ENCODE measurements at regions not wholly inside any gene's neighbourhood (a gene's known extent, or its start where the extent isn't known, plus 50 kb on each side); places are given as distances from the start of the nearest gene placed in this dataset.

GRCh38 chr20:16174311-16174710 is 398.9 kb downstream of the KIF16B start:
- TF ChIP-seq CTCF (IDR thresholded peaks at IDR 0.05) (no peak), POLR2A (IDR thresholded peaks at IDR 0.05) (no peak)
- ATAC-seq (no peak), DNase-seq (no peak)
- intact Hi-C loops (cut with DNase I), result no loop called here
- Histone ChIP-seq H3K27me3 (no peaks in the 10 kb centered on the region), H3K4me1 (no peaks in the 10 kb centered on the region), H3K4me3 (no peak overlapping the region), H3K27ac (no peak overlapping the region), H3K9me3 (no peaks in the 10 kb centered on the region), H3K36me3 (no peaks in the 10 kb centered on the region)
- 31% methylated on average over 1 of the region's 2 CpGs for WGBS (ENCODE audit: insufficient coverage, low coverage, low lambda C conversion rate, missing lambda C conversion rate)

DNA sequence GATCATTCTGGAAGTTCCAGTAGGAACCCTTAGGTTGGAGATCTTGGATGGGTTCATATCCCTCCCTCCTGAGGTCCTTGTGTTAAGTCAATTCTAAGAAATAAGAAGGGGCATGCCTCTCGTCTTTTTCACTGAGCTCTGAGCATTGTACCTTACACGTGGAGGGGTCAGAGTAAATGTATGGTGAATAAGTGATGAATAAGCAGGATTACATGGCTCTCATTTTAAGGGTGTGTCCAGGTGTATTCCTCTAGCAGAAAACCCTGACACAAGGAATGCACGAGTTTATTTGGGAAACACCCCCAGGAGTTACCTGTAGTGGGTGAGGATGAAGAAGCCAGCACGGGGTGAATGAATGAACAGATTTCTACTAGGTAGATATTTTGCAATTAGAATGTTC is 400.2 kb downstream of the KIF16B start:
- H3K4me1 ChIP-seq, result no peaks in the 10 kb centered on the region
- DNase-seq (no peak), ATAC-seq (no peak)
- 56% methylated on average over 4 of the region's 4 CpGs for WGBS (ENCODE audit: insufficient coverage, low coverage, low lambda C conversion rate, missing lambda C conversion rate)
- no peak for TF ChIP-seq CTCF (IDR thresholded peaks at IDR 0.05)
- TF ChIP-seq POLR2A (IDR thresholded peaks at IDR 0.05), result no peak
- H3K4me3 ChIP-seq, result no peak overlapping the region
- H3K36me3 ChIP-seq, result no peaks in the 10 kb centered on the region
- no peak overlapping the region for H3K27ac ChIP-seq
- no peaks in the 10 kb centered on the region for H3K27me3 ChIP-seq
- no peaks in the 10 kb centered on the region for H3K9me3 ChIP-seq
- intact Hi-C loops (cut with DNase I), result no loop called here

DNA sequence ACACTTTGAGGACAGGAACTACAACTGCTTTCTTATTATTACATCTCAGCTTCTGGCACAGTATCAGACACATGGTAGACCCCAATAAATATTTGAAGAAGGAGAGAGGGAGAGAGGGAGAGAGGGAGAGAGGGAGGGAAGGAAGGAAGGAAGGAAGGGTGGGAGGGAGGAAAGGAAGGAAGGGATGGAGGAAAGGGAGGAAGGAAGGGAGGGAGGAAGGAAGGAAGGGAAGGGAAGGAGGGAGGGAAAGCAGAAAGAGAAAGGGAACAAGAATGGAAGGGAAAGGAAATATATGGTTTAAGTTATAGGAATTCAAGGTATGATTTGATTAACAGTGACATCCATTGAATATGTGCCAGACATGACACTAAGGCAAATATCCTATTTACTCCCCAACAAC is 402.1 kb downstream of the KIF16B start:
- no peaks in the 10 kb centered on the region for H3K36me3 ChIP-seq
- no peak overlapping the region for H3K27ac ChIP-seq
- no peak overlapping the region for H3K4me3 ChIP-seq
- H3K4me1 ChIP-seq, result no peaks in the 10 kb centered on the region
- H3K27me3 ChIP-seq, result no peaks in the 10 kb centered on the region
- DNase-seq, result no peak
- no peaks in the 10 kb centered on the region for H3K9me3 ChIP-seq
- TF ChIP-seq CTCF (IDR thresholded peaks at IDR 0.05), result no peak
- intact Hi-C loops (cut with DNase I), result no loop called here
- ATAC-seq, result no peak

DNA sequence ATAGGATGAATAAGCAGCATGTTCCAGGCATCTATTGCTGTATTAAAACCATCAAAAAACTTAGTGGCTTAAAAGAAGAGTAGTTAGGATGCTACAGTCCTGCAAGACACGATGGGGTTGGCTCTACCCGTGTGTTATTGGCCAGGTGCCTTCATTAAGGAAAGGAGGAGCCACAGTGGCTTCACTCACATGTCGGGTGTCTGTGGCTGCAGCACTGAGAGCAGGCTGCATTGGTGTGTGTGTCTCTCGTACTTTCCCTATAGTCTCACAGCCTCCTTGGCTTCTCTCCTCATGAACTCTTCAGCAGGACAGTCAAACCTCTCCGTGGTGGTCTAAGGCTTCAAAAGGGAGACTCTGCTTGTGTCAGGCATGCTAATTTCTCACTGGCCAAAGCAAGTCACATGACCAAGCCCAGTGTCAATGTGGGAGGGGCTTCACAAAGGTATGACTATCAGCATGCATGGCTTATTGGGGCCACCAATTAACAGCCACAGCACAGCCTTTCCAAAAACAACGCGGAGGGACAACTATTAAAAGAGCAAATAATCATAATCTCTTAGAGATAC is 402.8 kb downstream of the KIF16B start:
- ATAC-seq (no peak), DNase-seq (no peak)
- TF ChIP-seq CTCF (IDR thresholded peaks at IDR 0.05) (no peak), POLR2A (IDR thresholded peaks at IDR 0.05) (no peak)
- Histone ChIP-seq H3K4me1 (no peaks in the 10 kb centered on the region), H3K27ac (no peak overlapping the region), H3K4me3 (no peak overlapping the region), H3K27me3 (no peaks in the 10 kb centered on the region), H3K36me3 (no peaks in the 10 kb centered on the region), H3K9me3 (no peaks in the 10 kb centered on the region)
- WGBS (ENCODE audit: insufficient coverage, low coverage, low lambda C conversion rate, missing lambda C conversion rate), result 72% methylated on average over 7 of the region's 7 CpGs
- intact Hi-C loops (cut with DNase I), result no loop called here
